ENCODE measurements at regions not wholly inside any gene's neighbourhood (a gene's known extent, or its start where the extent isn't known, plus 50 kb on each side); places are given as distances from the start of the nearest gene placed in this dataset.

DNA sequence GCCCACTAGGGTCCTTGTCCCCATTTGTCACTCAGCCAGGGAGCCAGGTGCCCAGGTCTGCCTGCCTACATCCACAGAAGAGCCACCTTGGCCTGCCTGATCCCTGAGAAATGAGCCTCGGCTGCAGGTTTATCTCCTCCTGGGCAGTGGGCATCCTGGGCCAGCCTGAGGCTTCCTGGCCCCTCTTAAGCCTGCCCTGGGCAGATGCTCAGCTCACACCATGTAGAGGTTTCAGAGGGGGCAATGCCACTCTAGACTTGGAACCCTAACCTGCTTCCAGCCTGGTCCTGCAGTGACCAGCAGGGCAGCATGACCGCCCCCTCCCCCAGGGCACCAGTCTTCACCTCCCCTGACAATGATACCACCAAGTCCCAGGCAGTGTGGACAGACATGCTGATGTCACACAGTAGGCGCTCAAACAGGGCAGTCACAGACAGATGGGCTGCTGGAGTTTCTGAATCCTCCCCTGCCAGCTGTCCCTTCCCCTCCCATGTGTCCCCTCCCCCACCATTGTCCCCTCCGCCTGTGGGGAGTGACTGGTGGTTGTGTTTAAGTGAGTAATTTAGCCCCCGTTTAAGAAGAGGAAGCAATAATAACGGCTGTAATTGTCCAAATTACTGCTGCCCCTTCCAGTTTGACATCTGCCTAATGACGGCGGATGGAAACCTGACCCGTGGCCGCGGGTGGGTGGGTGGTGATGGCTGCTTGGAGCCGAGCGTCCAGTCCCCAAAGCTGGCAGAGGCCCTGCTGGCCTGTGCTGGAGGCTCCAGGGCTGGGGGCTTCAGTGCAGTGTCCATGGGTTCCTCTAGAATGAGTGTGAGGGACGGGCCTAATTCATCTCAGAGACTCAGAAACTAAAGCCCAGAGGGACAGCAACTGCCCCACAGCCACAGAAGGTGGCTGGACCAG, 147.7 kb downstream of the BARX1 start:
- intact Hi-C loops (cut with micrococcal nuclease; ENCODE audit: unreplicated experiment) (no loop called here), in situ Hi-C loops (cut with HindIII; ENCODE audit: low pct_unique_long_range_greater_than_20kb, low sequenced_read_pairs) (no loop called here)
- ChIA-PET POLR2A (no interaction called here), CTCF (interaction anchor here (0.6 kb wide), 1 partner anchor 20 kb away, joined by 3 read pairs; no protein-coding TSS in a partner anchor)
- no TSS peak for BruUV-seq (replicated peaks)
- Histone ChIP-seq H3K9me3 (ENCODE audit: control insufficient read depth, insufficient read depth, low read depth, low read length) (no peaks in the 10 kb centered on the region), H3K4me3 (ENCODE audit: low read depth in 2 of 2, low read length in 2 of 2) (no peak overlapping the region), H3K36me3 (ENCODE audit: control insufficient read depth, insufficient read depth, low read length) (no peaks in the 10 kb centered on the region), H3K27me3 (ENCODE audit: control insufficient read depth, insufficient read depth, low read length) (no peaks in the 10 kb centered on the region), H3K4me1 (ENCODE audit: control insufficient read depth, insufficient read depth, low read length) (no peaks in the 10 kb centered on the region), H3K27ac (ENCODE audit: low read length) (no peak overlapping the region)
- ATAC-seq (no peak), DNase-seq (ENCODE audit: low read depth, low spot score) (no peak)
- no peak for TF ChIP-seq REST (IDR thresholded peaks at IDR 0.05; ENCODE audit: insufficient read depth in 1 of 2, low read depth in 2 of 2, low read length in 1 of 2)
- TF ChIP-seq SIN3A (IDR thresholded peaks at IDR 0.05; ENCODE audit: borderline replicate concordance, insufficient read depth, low read depth, low read length), result no peak
- no peak for TF ChIP-seq TCF7L2 (IDR thresholded peaks at IDR 0.05; ENCODE audit: low read depth, low read length)
- no peak for TF ChIP-seq POLR2AphosphoS5 (IDR thresholded peaks at IDR 0.05; ENCODE audit: low read depth, low read length)
- TF ChIP-seq, protein P1, sequence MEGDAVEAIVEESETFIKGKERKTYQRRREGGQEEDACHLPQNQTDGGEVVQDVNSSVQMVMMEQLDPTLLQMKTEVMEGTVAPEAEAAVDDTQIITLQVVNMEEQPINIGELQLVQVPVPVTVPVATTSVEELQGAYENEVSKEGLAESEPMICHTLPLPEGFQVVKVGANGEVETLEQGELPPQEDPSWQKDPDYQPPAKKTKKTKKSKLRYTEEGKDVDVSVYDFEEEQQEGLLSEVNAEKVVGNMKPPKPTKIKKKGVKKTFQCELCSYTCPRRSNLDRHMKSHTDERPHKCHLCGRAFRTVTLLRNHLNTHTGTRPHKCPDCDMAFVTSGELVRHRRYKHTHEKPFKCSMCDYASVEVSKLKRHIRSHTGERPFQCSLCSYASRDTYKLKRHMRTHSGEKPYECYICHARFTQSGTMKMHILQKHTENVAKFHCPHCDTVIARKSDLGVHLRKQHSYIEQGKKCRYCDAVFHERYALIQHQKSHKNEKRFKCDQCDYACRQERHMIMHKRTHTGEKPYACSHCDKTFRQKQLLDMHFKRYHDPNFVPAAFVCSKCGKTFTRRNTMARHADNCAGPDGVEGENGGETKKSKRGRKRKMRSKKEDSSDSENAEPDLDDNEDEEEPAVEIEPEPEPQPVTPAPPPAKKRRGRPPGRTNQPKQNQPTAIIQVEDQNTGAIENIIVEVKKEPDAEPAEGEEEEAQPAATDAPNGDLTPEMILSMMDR (IDR thresholded peaks at IDR 0.05), result no peak

DNA sequence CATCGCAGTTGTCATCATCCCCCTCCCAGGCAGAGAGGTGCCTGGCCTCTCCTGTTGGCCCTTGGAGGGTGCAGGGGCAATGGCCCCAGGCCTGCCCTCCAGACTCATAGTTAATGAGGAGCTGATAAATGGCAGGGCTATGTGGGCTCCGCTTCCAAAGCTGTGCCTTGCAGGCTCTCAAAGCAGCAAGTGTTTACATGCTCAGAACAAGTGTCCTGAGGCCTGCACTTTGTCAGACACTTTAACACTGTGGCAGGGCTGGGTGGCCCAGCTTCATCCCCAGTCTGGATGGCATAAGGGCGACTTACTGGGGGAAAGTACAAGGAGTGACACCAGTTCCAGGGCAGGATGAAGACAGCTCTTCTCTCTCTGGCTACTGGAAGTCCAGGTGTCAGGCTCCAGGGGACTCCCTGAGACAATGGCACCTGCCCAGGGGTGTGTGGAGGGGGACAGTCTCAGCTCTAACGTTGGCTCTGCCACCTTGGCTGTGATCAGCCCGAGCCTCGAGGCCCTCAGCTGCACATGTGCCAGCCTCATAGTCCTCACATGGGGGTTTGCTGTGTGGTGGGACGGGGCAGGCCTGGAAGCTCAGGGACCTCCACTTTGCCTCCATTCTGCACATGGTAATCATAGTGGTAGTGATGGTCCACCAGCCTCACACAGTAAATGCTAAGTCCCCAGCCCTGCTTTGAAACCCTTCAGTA, 153.4 kb downstream of the BARX1 start:
- in situ Hi-C loops (cut with HindIII; ENCODE audit: low pct_unique_long_range_greater_than_20kb, low sequenced_read_pairs), result no loop called here
- CTCF ChIA-PET, result no interaction called here

More for the DNA sequence above, 153.4 kb downstream of the BARX1 start:
- ATAC-seq, result no peak
- H3K4me1 ChIP-seq (ENCODE audit: control insufficient read depth, insufficient read depth, low read length), result no peaks in the 10 kb centered on the region
- H3K27ac ChIP-seq (ENCODE audit: low read length), result no peak overlapping the region
- TF ChIP-seq POLR2AphosphoS5 (IDR thresholded peaks at IDR 0.05; ENCODE audit: low read depth, low read length) (no peak), SIN3A (IDR thresholded peaks at IDR 0.05; ENCODE audit: borderline replicate concordance, insufficient read depth, low read depth, low read length) (no peak), REST (IDR thresholded peaks at IDR 0.05; ENCODE audit: insufficient read depth in 1 of 2, low read depth in 2 of 2, low read length in 1 of 2) (no peak), TCF7L2 (IDR thresholded peaks at IDR 0.05; ENCODE audit: low read depth, low read length) (no peak)
- TF ChIP-seq, protein P1 (IDR thresholded peaks at IDR 0.05), result no peak
- no peaks in the 10 kb centered on the region for H3K9me3 ChIP-seq (ENCODE audit: control insufficient read depth, insufficient read depth, low read depth, low read length)
- no peak for DNase-seq (ENCODE audit: low read depth, low spot score)
- POLR2A ChIA-PET, result no interaction called here
- BruUV-seq (replicated peaks), result no TSS peak
- H3K27me3 ChIP-seq (ENCODE audit: control insufficient read depth, insufficient read depth, low read length), result 0 out of 2 replicates have a peak, but pooled peaks cover 2% of the 10 kb centered on the region
- H3K36me3 ChIP-seq (ENCODE audit: control insufficient read depth, insufficient read depth, low read length), result no peaks in the 10 kb centered on the region
- no peak overlapping the region for H3K4me3 ChIP-seq (ENCODE audit: low read depth in 2 of 2, low read length in 2 of 2)
- intact Hi-C loops (cut with micrococcal nuclease; ENCODE audit: unreplicated experiment), result no loop called here

Measured in Panc1 (cell line).